ENCODE measurements at regions not wholly inside any gene's neighbourhood (a gene's known extent, or its start where the extent isn't known, plus 50 kb on each side); places are given as distances from the start of the nearest gene placed in this dataset.

DNA sequence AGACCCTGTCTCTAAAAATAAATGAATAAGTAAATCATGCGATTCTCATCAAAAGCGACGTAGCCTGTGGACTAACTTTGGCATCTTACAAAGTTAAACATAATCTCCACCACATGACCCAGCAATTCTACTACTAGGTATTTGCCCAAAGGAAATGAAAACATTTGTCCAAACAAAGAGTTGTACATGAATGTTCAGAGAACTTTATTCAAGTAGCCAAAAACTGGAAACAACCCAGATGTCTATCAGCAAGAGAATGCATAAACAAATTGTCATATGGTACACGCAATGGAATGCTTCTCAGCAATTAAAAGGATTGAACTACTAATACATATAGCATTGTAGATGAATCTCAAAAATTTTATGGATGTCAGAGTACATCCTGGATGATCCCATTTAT, 82.6 kb downstream of the ADRB2 start (continued):
- TF ChIP-seq, protein P1, sequence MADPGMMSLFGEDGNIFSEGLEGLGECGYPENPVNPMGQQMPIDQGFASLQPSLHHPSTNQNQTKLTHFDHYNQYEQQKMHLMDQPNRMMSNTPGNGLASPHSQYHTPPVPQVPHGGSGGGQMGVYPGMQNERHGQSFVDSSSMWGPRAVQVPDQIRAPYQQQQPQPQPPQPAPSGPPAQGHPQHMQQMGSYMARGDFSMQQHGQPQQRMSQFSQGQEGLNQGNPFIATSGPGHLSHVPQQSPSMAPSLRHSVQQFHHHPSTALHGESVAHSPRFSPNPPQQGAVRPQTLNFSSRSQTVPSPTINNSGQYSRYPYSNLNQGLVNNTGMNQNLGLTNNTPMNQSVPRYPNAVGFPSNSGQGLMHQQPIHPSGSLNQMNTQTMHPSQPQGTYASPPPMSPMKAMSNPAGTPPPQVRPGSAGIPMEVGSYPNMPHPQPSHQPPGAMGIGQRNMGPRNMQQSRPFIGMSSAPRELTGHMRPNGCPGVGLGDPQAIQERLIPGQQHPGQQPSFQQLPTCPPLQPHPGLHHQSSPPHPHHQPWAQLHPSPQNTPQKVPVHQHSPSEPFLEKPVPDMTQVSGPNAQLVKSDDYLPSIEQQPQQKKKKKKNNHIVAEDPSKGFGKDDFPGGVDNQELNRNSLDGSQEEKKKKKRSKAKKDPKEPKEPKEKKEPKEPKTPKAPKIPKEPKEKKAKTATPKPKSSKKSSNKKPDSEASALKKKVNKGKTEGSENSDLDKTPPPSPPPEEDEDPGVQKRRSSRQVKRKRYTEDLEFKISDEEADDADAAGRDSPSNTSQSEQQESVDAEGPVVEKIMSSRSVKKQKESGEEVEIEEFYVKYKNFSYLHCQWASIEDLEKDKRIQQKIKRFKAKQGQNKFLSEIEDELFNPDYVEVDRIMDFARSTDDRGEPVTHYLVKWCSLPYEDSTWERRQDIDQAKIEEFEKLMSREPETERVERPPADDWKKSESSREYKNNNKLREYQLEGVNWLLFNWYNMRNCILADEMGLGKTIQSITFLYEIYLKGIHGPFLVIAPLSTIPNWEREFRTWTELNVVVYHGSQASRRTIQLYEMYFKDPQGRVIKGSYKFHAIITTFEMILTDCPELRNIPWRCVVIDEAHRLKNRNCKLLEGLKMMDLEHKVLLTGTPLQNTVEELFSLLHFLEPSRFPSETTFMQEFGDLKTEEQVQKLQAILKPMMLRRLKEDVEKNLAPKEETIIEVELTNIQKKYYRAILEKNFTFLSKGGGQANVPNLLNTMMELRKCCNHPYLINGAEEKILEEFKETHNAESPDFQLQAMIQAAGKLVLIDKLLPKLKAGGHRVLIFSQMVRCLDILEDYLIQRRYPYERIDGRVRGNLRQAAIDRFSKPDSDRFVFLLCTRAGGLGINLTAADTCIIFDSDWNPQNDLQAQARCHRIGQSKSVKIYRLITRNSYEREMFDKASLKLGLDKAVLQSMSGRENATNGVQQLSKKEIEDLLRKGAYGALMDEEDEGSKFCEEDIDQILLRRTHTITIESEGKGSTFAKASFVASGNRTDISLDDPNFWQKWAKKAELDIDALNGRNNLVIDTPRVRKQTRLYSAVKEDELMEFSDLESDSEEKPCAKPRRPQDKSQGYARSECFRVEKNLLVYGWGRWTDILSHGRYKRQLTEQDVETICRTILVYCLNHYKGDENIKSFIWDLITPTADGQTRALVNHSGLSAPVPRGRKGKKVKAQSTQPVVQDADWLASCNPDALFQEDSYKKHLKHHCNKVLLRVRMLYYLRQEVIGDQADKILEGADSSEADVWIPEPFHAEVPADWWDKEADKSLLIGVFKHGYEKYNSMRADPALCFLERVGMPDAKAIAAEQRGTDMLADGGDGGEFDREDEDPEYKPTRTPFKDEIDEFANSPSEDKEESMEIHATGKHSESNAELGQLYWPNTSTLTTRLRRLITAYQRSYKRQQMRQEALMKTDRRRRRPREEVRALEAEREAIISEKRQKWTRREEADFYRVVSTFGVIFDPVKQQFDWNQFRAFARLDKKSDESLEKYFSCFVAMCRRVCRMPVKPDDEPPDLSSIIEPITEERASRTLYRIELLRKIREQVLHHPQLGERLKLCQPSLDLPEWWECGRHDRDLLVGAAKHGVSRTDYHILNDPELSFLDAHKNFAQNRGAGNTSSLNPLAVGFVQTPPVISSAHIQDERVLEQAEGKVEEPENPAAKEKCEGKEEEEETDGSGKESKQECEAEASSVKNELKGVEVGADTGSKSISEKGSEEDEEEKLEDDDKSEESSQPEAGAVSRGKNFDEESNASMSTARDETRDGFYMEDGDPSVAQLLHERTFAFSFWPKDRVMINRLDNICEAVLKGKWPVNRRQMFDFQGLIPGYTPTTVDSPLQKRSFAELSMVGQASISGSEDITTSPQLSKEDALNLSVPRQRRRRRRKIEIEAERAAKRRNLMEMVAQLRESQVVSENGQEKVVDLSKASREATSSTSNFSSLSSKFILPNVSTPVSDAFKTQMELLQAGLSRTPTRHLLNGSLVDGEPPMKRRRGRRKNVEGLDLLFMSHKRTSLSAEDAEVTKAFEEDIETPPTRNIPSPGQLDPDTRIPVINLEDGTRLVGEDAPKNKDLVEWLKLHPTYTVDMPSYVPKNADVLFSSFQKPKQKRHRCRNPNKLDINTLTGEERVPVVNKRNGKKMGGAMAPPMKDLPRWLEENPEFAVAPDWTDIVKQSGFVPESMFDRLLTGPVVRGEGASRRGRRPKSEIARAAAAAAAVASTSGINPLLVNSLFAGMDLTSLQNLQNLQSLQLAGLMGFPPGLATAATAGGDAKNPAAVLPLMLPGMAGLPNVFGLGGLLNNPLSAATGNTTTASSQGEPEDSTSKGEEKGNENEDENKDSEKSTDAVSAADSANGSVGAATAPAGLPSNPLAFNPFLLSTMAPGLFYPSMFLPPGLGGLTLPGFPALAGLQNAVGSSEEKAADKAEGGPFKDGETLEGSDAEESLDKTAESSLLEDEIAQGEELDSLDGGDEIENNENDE (IDR thresholded peaks at IDR 0.05; ENCODE audit: insufficient replicate concordance, low read length) = no peak
- TF ChIP-seq SP2 (IDR thresholded peaks at IDR 0.05; ENCODE audit: low read length) = no peak
- no peak for TF ChIP-seq RBBP5 (IDR thresholded peaks at IDR 0.05; ENCODE audit: borderline replicate concordance, low read depth, low read length)
- no peak for TF ChIP-seq BRCA1 (IDR thresholded peaks at IDR 0.05; ENCODE audit: low read depth, low read length)
- no peak for TF ChIP-seq CREB1 (IDR thresholded peaks at IDR 0.05)
- TF ChIP-seq KDM1A (IDR thresholded peaks at IDR 0.05; ENCODE audit: borderline replicate concordance, low read length) = no peak
- no peak for TF ChIP-seq POLR2AphosphoS5 (IDR thresholded peaks at IDR 0.05; ENCODE audit: low read depth, low read length)

All from H1 (cell line).